ENCODE measurements at regions not wholly inside any gene's neighbourhood (a gene's known extent, or its start where the extent isn't known, plus 50 kb on each side); places are given as distances from the start of the nearest gene placed in this dataset.

GRCh38 chr13:73189776-73190175, 131.0 kb downstream of the KLF5 start:
- no peak for DNase-seq (ENCODE audit: low spot score)
- Mint-ChIP-seq H3K27me3 (ENCODE audit: insufficient read depth) (no peaks in the 10 kb centered on the region), H3K4me1 (ENCODE audit: low read depth) (no peaks in the 10 kb centered on the region), H3K36me3 (ENCODE audit: low read depth) (no peaks in the 10 kb centered on the region), H3K9me3 (peaks cover 5% of the 10 kb centered on the region), H3K27ac (no peak overlapping the region), H3K4me3 (no peak overlapping the region)
- intact Hi-C loops (cut with micrococcal nuclease): no loop called here

- H3K4me3 Mint-ChIP-seq: no peak overlapping the region
- no peaks in the 10 kb centered on the region for H3K36me3 Mint-ChIP-seq (ENCODE audit: low read depth)
- H3K4me1 Mint-ChIP-seq (ENCODE audit: low read depth): no peaks in the 10 kb centered on the region
- no peak for DNase-seq (ENCODE audit: low spot score)
- no peaks in the 10 kb centered on the region for H3K27me3 Mint-ChIP-seq (ENCODE audit: insufficient read depth)
- no peak overlapping the region for H3K27ac Mint-ChIP-seq
- peaks cover 5% of the 10 kb centered on the region for H3K9me3 Mint-ChIP-seq
- intact Hi-C loops (cut with micrococcal nuclease): no loop called here
These were observed 130.6 kb downstream of the KLF5 start for GRCh38 chr13:73189362-73189761.

GRCh38 chr13:73187106-73187505, 128.3 kb downstream of the KLF5 start:
- Mint-ChIP-seq H3K4me1 (ENCODE audit: low read depth) (no peaks in the 10 kb centered on the region), H3K9me3 (peaks cover 5% of the 10 kb centered on the region), H3K27ac (no peak overlapping the region), H3K27me3 (ENCODE audit: insufficient read depth) (peaks cover 3% of the 10 kb centered on the region), H3K4me3 (no peak overlapping the region), H3K36me3 (ENCODE audit: low read depth) (no peaks in the 10 kb centered on the region)
- intact Hi-C loops (cut with micrococcal nuclease): no loop called here
- DNase-seq (ENCODE audit: low spot score): no peak

- H3K27me3 Mint-ChIP-seq (ENCODE audit: insufficient read depth): peaks cover 3% of the 10 kb centered on the region
- H3K4me3 Mint-ChIP-seq: no peak overlapping the region
- H3K36me3 Mint-ChIP-seq (ENCODE audit: low read depth): no peaks in the 10 kb centered on the region
- intact Hi-C loops (cut with micrococcal nuclease): no loop called here
- H3K27ac Mint-ChIP-seq: no peak overlapping the region
- no peaks in the 10 kb centered on the region for H3K4me1 Mint-ChIP-seq (ENCODE audit: low read depth)
- H3K9me3 Mint-ChIP-seq: no peaks in the 10 kb centered on the region
- DNase-seq (ENCODE audit: low spot score): no peak
These were observed 121.0 kb downstream of the KLF5 start for GRCh38 chr13:73179650-73180274.

GRCh38 chr13:73177916-73178565, 119.2 kb downstream of the KLF5 start:
- no peaks in the 10 kb centered on the region for H3K4me1 Mint-ChIP-seq (ENCODE audit: low read depth)
- intact Hi-C loops (cut with micrococcal nuclease): no loop called here
- peaks cover under 1% of the 10 kb centered on the region for H3K27me3 Mint-ChIP-seq (ENCODE audit: insufficient read depth)
- no peaks in the 10 kb centered on the region for H3K9me3 Mint-ChIP-seq
- no peak for DNase-seq (ENCODE audit: low spot score)
- H3K27ac Mint-ChIP-seq: no peak overlapping the region
- H3K36me3 Mint-ChIP-seq (ENCODE audit: low read depth): no peaks in the 10 kb centered on the region
- no peak overlapping the region for H3K4me3 Mint-ChIP-seq

GRCh38 chr13:73177017-73177416, 118.2 kb downstream of the KLF5 start:
- H3K4me1 Mint-ChIP-seq (ENCODE audit: low read depth): no peaks in the 10 kb centered on the region
- H3K4me3 Mint-ChIP-seq: no peak overlapping the region
- no peaks in the 10 kb centered on the region for H3K36me3 Mint-ChIP-seq (ENCODE audit: low read depth)
- H3K27ac Mint-ChIP-seq: no peak overlapping the region
- H3K27me3 Mint-ChIP-seq (ENCODE audit: insufficient read depth): no peaks in the 10 kb centered on the region
- DNase-seq (ENCODE audit: low spot score): no peak
- intact Hi-C loops (cut with micrococcal nuclease): no loop called here
- no peaks in the 10 kb centered on the region for H3K9me3 Mint-ChIP-seq

- Mint-ChIP-seq H3K4me3 (no peak overlapping the region), H3K4me1 (ENCODE audit: low read depth) (no peaks in the 10 kb centered on the region), H3K36me3 (ENCODE audit: low read depth) (no peaks in the 10 kb centered on the region), H3K9me3 (no peaks in the 10 kb centered on the region), H3K27me3 (ENCODE audit: insufficient read depth) (no peaks in the 10 kb centered on the region), H3K27ac (no peak overlapping the region)
- no peak for DNase-seq (ENCODE audit: low spot score)
- intact Hi-C loops (cut with micrococcal nuclease): no loop called here
These were observed 115.8 kb downstream of the KLF5 start for GRCh38 chr13:73174521-73175010.

GRCh38 chr13:73173279-73173811, 114.5 kb downstream of the KLF5 start:
- Mint-ChIP-seq H3K36me3 (ENCODE audit: low read depth) (no peaks in the 10 kb centered on the region), H3K27ac (no peak overlapping the region), H3K4me1 (ENCODE audit: low read depth) (no peaks in the 10 kb centered on the region), H3K9me3 (no peaks in the 10 kb centered on the region), H3K27me3 (ENCODE audit: insufficient read depth) (no peaks in the 10 kb centered on the region), H3K4me3 (no peak overlapping the region)
- DNase-seq (ENCODE audit: low spot score): no peak
- intact Hi-C loops (cut with micrococcal nuclease): no loop called here

GRCh38 chr13:73171926-73172325, 113.1 kb downstream of the KLF5 start:
- Mint-ChIP-seq H3K4me1 (ENCODE audit: low read depth) (no peaks in the 10 kb centered on the region), H3K4me3 (no peak overlapping the region), H3K27me3 (ENCODE audit: insufficient read depth) (no peaks in the 10 kb centered on the region), H3K27ac (no peak overlapping the region), H3K9me3 (no peaks in the 10 kb centered on the region), H3K36me3 (ENCODE audit: low read depth) (no peaks in the 10 kb centered on the region)
- intact Hi-C loops (cut with micrococcal nuclease): no loop called here
- no peak for DNase-seq (ENCODE audit: low spot score)

- no peaks in the 10 kb centered on the region for H3K36me3 Mint-ChIP-seq (ENCODE audit: low read depth)
- H3K27me3 Mint-ChIP-seq (ENCODE audit: insufficient read depth): no peaks in the 10 kb centered on the region
- intact Hi-C loops (cut with micrococcal nuclease): no loop called here
- no peak for DNase-seq (ENCODE audit: low spot score)
- no peak overlapping the region for H3K27ac Mint-ChIP-seq
- H3K4me1 Mint-ChIP-seq (ENCODE audit: low read depth): no peaks in the 10 kb centered on the region
- no peaks in the 10 kb centered on the region for H3K9me3 Mint-ChIP-seq
- no peak overlapping the region for H3K4me3 Mint-ChIP-seq
These were observed 112.5 kb downstream of the KLF5 start for GRCh38 chr13:73171271-73171682.

GRCh38 chr13:73169971-73170370, 111.2 kb downstream of the KLF5 start:
- no peak overlapping the region for H3K4me3 Mint-ChIP-seq
- no peaks in the 10 kb centered on the region for H3K9me3 Mint-ChIP-seq
- H3K27ac Mint-ChIP-seq: no peak overlapping the region
- intact Hi-C loops (cut with micrococcal nuclease): no loop called here
- no peaks in the 10 kb centered on the region for H3K27me3 Mint-ChIP-seq (ENCODE audit: insufficient read depth)
- H3K4me1 Mint-ChIP-seq (ENCODE audit: low read depth): no peaks in the 10 kb centered on the region
- DNase-seq (ENCODE audit: low spot score): no peak
- H3K36me3 Mint-ChIP-seq (ENCODE audit: low read depth): no peaks in the 10 kb centered on the region

GRCh38 chr13:73168953-73169401, 110.2 kb downstream of the KLF5 start:
- Mint-ChIP-seq H3K27me3 (ENCODE audit: insufficient read depth) (no peaks in the 10 kb centered on the region), H3K4me1 (ENCODE audit: low read depth) (no peaks in the 10 kb centered on the region), H3K4me3 (no peak overlapping the region), H3K27ac (no peak overlapping the region), H3K9me3 (no peaks in the 10 kb centered on the region), H3K36me3 (ENCODE audit: low read depth) (no peaks in the 10 kb centered on the region)
- DNase-seq (ENCODE audit: low spot score): no peak
- intact Hi-C loops (cut with micrococcal nuclease): no loop called here

- no peaks in the 10 kb centered on the region for H3K36me3 Mint-ChIP-seq (ENCODE audit: low read depth)
- H3K27me3 Mint-ChIP-seq (ENCODE audit: insufficient read depth): no peaks in the 10 kb centered on the region
- no peaks in the 10 kb centered on the region for H3K9me3 Mint-ChIP-seq
- DNase-seq (ENCODE audit: low spot score): no peak
- H3K4me1 Mint-ChIP-seq (ENCODE audit: low read depth): no peaks in the 10 kb centered on the region
- intact Hi-C loops (cut with micrococcal nuclease): no loop called here
- H3K27ac Mint-ChIP-seq: no peak overlapping the region
- H3K4me3 Mint-ChIP-seq: no peak overlapping the region
These were observed 109.6 kb downstream of the KLF5 start for GRCh38 chr13:73168226-73168952.
